GM12891 (cell line): ENCODE measurements at regions not wholly inside any gene's neighbourhood (a gene's known extent, or its start where the extent isn't known, plus 50 kb on each side); places are given as distances from the start of the nearest gene placed in this dataset.

Experiments used
- PAX5 ChIP-seq: IDR thresholded peaks from 2 replicates; pipeline ENCODE4 v1.6.1; 2011; ENCODE audit warnings: low read length, moderate library complexity, mild to moderate bottlenecking; ENCODE audit not compliant: insufficient read depth, severe bottlenecking
- POLR2A ChIP-seq: IDR thresholded peaks from 2 replicates; pipeline ENCODE4 v1.6.1; 2011; ENCODE audit warnings: low read depth, low read length, control low read depth
- POLR2AphosphoS5 ChIP-seq: IDR thresholded peaks from 2 replicates; pipeline ENCODE4 v1.6.1; 2011; ENCODE audit warnings: low read depth, low read length, control low read depth
- POU2F2 ChIP-seq: IDR thresholded peaks from 2 replicates; pipeline ENCODE4 v1.6.1; 2011; ENCODE audit warnings: low read depth, mild to moderate bottlenecking, control low read depth, low read length, moderate library complexity
- SPI1 ChIP-seq: IDR thresholded peaks from 2 replicates; pipeline ENCODE4 v1.6.1; 2011; ENCODE audit warnings: low read depth, low read length, control low read depth
- TAF1 ChIP-seq: IDR thresholded peaks from 2 replicates; pipeline ENCODE4 v1.6.1; 2011; ENCODE audit warnings: low read depth, low read length, control low read depth

DNA sequence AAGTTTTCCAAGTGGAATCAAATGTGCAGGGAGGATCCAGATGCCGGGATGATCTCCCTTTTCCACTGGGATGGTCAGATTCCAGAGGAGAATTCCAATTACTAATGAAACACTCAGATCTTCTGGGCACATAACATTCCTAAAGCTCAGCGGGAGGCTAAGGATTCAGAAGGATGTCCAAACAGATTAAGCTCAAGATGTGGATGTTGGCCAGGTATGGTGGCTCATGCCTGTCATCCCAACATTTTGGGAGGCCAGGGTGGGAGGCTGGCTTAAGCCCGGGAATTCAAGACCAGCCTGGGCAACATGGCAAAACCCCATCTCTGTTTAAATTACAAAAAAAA is 62.0 kb upstream of the PNMA1 start:
- TF ChIP-seq POLR2A (no peak), POLR2AphosphoS5 (no peak), TAF1 (no peak), SPI1 (no peak), POU2F2 (no peak), PAX5 (no peak)
